GM04503 (cell line): ENCODE measurements at regions not wholly inside any gene's neighbourhood (a gene's known extent, or its start where the extent isn't known, plus 50 kb on each side); places are given as distances from the start of the nearest gene placed in this dataset.

Experiments
- DNase-seq: peaks from one replicate; pipeline ENCODE4 v3.0.0-alpha.2; 2012; ENCODE audit warnings: low read depth

- DNase-seq, result no peak
Measured at GRCh38 chr2:234438305-234438977, 58.4 kb downstream of the ARL4C start.

DNA sequence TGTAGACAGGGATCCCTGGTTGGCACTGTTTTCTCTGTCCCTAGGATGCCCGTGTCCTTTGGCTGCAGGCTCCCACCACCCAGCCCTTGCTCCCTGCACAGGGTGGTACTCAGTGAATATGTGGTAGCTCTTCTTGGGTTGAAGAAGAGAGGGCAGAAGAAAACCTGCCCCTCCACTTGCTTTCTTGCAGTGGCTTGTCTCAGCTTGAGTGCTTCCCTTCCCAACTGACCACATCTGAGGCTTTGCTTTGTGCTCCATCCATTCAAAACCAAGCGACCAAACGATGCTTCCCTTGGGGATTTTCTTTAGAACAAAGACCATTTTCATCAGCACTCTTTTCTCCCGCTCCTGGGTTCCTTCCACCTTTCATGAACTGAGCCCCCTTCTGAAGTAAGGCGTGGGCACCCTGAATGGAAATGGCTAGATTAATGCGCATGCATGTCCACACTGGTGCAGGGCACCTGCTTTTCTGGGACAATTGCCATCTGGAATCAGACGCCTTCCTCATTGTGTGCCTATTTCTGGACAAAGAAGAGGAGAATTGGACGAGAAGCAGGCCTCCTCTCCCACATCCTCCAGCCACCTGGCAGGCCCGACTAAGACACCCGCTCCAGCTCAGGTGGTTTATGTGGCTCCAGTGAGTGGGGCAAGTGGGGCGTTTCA is 59.1 kb downstream of the ARL4C start:
- no peak for DNase-seq

- DNase-seq, result no peak
Measured at GRCh38 chr2:234436482-234436837, 60.4 kb downstream of the ARL4C start.

GRCh38 chr2:234435836-234436481 is 60.9 kb downstream of the ARL4C start:
- DNase-seq, result no peak

- no peak for DNase-seq
Measured at GRCh38 chr2:234433201-234433600, 63.7 kb downstream of the ARL4C start.

GRCh38 chr2:234430871-234431270 is 66.0 kb downstream of the ARL4C start:
- DNase-seq, result no peak

GRCh38 chr2:234429265-234429664 is 67.6 kb downstream of the ARL4C start:
- DNase-seq, result no peak

DNA sequence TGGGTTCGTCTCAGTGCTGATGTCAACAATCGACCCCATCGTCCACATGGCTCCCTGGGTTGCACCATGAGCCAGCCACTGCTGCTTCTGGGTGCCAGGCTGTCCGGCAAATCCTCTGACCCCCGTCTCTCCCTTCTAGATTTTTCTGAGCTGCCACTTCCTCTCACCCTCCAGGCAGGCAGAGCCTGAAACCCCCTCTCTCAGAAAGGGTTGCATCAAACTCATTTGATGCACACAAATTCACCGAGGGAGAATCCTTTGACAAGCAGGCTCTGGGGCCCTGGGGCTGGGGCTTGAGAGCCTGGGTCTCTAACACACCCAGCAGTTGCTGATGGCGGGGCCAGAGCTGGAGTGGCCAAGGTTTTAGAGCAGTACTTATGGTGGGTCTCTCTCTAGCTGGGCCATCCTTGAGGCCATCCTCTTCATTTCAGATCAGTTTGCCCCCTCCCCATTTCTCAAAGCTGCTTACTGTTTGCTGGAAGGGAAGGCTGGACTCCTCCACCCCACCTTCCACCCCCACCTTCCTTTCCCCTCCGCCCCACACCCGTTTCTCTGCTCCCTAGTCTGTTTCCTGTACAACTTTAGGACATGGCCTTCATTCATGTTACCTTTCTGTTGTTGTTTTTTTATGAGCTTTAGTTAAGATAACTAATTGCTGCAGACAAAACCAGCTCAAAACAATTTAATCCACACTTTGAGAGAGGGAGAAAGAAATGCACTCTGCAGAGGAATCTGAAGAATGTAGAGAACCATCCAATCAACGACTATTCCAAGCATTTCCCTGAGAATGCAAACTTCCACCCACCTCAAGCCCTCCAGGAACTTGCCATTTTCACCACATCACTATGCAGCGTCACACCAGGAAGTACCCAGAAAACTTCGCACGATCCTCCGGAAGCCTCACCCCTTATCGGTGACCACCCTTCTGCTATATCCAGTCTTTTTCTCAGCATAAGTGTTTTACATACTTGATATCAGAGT is 69.5 kb downstream of the ARL4C start:
- DNase-seq, result peak; percentile 61

- no peak for DNase-seq
Measured at GRCh38 chr2:234426616-234427015, 70.3 kb downstream of the ARL4C start.

DNA sequence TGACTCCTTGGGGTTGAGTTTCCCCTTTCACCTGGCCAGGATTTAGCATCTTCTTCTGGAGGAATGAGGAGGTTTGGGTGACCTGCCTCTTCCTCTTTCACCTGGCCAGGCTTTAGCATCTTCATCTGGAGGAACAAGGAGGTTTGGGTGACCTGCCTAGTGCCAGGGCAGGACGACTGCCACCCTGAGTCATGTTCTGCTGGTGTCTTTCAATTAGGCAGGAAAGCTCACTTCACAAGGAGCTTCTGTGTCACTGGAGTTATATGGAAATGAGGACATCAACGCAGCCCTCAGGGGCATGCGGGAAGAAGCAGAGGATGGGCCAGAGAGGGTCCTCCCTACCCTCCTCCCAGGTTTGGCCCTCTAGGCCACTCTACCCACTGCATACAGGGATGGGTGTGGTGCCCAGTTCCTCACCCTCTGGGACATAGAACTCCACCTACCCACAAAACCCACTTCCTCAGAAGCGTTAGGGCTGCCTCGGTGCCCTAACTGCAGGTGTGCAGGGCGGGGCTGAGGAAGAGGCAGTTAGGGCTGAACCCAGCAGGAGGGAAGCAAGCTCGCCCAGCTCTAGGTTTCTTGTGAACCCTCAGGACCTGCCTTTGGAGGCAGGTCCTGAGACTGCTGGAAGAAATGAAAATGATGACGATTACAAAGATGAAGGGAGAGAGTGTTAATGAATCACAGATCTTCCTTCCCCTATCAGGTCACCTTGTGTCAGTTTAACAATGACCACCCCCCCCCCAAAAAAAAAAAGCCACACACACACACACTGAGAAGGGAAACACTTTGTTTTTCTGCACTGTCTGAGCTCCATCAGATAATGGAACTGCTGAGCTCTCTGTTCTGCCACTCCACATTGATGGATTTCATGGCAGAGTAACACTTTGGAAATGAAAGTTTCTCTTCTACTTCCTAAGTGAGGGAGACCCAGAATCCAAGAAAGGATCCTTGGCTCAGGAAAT is 71.0 kb downstream of the ARL4C start:
- DNase-seq, result no peak

- DNase-seq, result no peak
Measured at GRCh38 chr2:234423884-234424283, 73.0 kb downstream of the ARL4C start.

DNA sequence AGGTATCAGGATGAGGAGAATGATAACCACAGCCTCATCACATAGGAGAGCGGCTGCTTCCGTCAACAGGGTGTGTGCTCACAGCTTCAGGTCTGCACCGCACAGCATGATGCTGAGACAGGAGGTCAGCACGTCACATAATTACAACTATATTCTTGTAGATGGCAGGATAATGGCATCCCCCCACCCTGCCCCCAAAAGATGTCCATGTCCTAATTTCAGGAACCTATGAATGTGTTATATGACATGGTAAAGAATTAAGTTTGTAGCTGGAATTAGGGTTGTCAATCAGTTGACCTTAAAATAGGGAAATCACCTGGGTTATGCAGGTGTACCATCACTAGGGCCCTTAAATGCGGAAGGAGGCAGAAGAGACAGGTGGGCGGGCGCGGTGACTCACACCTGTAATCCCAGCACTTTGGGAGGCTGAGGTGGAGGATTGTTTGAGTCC is 73.9 kb downstream of the ARL4C start:
- no peak for DNase-seq

DNA sequence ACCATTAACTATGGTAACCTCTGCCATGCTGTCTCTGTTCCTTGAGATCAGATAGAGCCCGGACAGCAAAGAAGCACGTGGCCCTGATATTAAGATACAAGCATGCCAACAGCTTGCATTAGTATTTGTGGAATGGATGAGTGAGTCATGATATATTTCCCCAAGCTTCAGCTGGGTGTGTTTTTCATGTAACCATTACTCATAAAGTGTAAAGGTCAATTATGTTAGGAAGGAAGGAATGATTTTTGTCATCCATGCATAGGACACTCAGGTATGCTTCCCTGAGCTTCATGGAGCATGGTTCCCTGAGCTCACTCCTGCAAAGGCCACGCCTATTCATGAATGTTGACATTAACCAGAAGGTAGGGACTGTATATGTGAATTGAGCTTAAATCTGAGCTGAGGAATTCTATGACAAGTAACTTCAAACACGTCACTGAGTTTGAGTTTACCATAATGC is 74.6 kb downstream of the ARL4C start:
- DNase-seq, result peak; percentile 77

- DNase-seq, result no peak
Measured at GRCh38 chr2:234420408-234420807, 76.5 kb downstream of the ARL4C start.

- DNase-seq, result no peak
Measured at GRCh38 chr2:234419726-234420125, 77.2 kb downstream of the ARL4C start.

DNA sequence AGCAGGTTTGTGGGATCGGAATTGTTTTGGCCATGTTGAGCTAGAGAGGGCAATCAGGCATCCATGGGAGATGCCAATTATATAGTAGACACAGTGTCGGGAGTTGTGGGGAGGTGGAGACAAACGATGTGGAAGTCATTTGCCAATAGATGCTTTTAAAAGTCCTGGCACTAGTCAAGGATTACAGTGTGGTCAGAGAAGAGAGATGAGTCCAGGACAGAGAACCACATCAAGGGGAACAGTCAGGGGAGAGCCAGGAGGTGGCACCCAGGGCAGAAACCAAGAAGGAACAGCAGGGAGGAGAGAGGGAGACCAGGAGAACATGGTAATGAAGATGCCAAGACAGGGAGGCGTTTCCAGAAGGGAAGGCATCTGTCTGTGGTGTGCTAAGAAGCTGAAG is 81.2 kb downstream of the ARL4C start:
- DNase-seq, result no peak

- DNase-seq, result no peak
Measured at GRCh38 chr2:234414596-234414995, 82.3 kb downstream of the ARL4C start.

GRCh38 chr2:234412726-234413125 is 84.2 kb downstream of the ARL4C start:
- no peak for DNase-seq

GRCh38 chr2:234411793-234412192 is 85.1 kb downstream of the ARL4C start:
- DNase-seq, result no peak

- DNase-seq, result no peak
Measured at GRCh38 chr2:234410526-234410925, 86.4 kb downstream of the ARL4C start.

- DNase-seq, result no peak
Measured at GRCh38 chr2:234409590-234409989, 87.3 kb downstream of the ARL4C start.
